GDM1 (cell line): ENCODE measurements at regions not wholly inside any gene's neighbourhood (a gene's known extent, or its start where the extent isn't known, plus 50 kb on each side); places are given as distances from the start of the nearest gene placed in this dataset.
"Not testable (repeated sequence)": the region's sequence is repeated elsewhere in the genome, so short reads cannot be mapped to it uniquely, and the experiment has no call there.

ENCODE experiments used
- DNase-seq: peaks from one replicate; lab custom pipeline; 2025; lab: John Stamatoyannopoulos, UW

- DNase-seq = peak; percentile 29
Observed at GRCh38 chr15:81939604-81940440, 106.0 kb downstream of the MEX3B start.

GRCh38 chr15:81937189-81937588 lies 108.6 kb downstream of the MEX3B start:
- no peak for DNase-seq

GRCh38 chr15:81930582-81931369 lies 115.0 kb downstream of the MEX3B start:
- DNase-seq = no peak

- no peak for DNase-seq
Observed at GRCh38 chr15:81929557-81929956, 116.3 kb downstream of the MEX3B start.

GRCh38 chr15:81926981-81927380 lies 118.8 kb downstream of the MEX3B start:
- no peak for DNase-seq

GRCh38 chr15:81924729-81925128 lies 121.1 kb downstream of the MEX3B start:
- no peak for DNase-seq

GRCh38 chr15:81923561-81924350 lies 122.1 kb downstream of the MEX3B start:
- DNase-seq = no peak

GRCh38 chr15:81922143-81922542 lies 123.7 kb downstream of the MEX3B start:
- no peak for DNase-seq

- DNase-seq = no peak
Observed at GRCh38 chr15:81921163-81921562, 124.7 kb downstream of the MEX3B start.

GRCh38 chr15:81918767-81919166 lies 127.1 kb downstream of the MEX3B start:
- DNase-seq = not testable (repeated sequence)

- no peak for DNase-seq
Observed at GRCh38 chr15:81916451-81916850, 129.4 kb downstream of the MEX3B start.

- no peak for DNase-seq
Observed at GRCh38 chr15:81915990-81916389, 129.8 kb downstream of the MEX3B start.

GRCh38 chr15:81914734-81915256 lies 131.0 kb downstream of the MEX3B start:
- DNase-seq = no peak

GRCh38 chr15:81914333-81914732 lies 131.5 kb downstream of the MEX3B start:
- no peak for DNase-seq

GRCh38 chr15:81911022-81911971 lies 134.5 kb downstream of the MEX3B start:
- DNase-seq = no peak

- DNase-seq = no peak
Observed at GRCh38 chr15:81910355-81911021, 135.3 kb downstream of the MEX3B start.

GRCh38 chr15:81909011-81909358 lies 136.8 kb downstream of the MEX3B start:
- no peak for DNase-seq

- no peak for DNase-seq
Observed at GRCh38 chr15:81908111-81908510, 137.7 kb downstream of the MEX3B start.

GRCh38 chr15:81907521-81907920 lies 138.3 kb downstream of the MEX3B start:
- DNase-seq = no peak

GRCh38 chr15:81905889-81906288 lies 139.9 kb downstream of the MEX3B start:
- no peak for DNase-seq

GRCh38 chr15:81901319-81901718 lies 144.5 kb downstream of the MEX3B start:
- DNase-seq = no peak
